AG09319 (cell line): ENCODE measurements at regions not wholly inside any gene's neighbourhood (a gene's known extent, or its start where the extent isn't known, plus 50 kb on each side); places are given as distances from the start of the nearest gene placed in this dataset.

Experiments
- DNase-seq: peaks from one replicate; pipeline ENCODE4 v3.0.0-alpha.2; 2010; ENCODE audit warnings: low read depth; ENCODE audit errors: extremely low read depth
- TF ChIP-seq, protein P1 (sequence below): IDR thresholded peaks from 2 replicates; pipeline ENCODE4 v1.5.1; 2011; ENCODE audit warnings: low read depth, mild to moderate bottlenecking, inconsistent platforms, low read length, moderate library complexity

DNA sequence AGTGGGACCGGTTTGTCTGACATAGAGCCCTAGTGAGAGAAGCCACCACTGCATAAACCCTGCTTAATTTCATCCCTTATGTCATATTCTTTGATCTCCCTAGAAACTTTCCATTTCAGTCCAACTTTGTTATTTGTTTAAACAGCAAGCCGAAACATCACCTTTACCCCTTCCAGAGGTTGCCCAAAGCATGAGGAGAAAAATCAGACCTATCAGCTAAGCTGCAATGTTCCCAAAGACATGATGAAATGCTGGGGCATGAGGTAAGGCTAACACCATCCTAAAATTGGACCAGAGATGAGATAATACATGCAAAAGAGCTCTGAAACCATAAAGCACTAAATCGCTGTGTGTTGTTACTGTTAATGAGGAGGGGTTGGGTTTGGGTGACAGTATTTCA lies 447.9 kb upstream of the ACVR2A start:
- DNase-seq, result no peak
- TF ChIP-seq, protein P1, sequence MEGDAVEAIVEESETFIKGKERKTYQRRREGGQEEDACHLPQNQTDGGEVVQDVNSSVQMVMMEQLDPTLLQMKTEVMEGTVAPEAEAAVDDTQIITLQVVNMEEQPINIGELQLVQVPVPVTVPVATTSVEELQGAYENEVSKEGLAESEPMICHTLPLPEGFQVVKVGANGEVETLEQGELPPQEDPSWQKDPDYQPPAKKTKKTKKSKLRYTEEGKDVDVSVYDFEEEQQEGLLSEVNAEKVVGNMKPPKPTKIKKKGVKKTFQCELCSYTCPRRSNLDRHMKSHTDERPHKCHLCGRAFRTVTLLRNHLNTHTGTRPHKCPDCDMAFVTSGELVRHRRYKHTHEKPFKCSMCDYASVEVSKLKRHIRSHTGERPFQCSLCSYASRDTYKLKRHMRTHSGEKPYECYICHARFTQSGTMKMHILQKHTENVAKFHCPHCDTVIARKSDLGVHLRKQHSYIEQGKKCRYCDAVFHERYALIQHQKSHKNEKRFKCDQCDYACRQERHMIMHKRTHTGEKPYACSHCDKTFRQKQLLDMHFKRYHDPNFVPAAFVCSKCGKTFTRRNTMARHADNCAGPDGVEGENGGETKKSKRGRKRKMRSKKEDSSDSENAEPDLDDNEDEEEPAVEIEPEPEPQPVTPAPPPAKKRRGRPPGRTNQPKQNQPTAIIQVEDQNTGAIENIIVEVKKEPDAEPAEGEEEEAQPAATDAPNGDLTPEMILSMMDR, result no peak

DNA sequence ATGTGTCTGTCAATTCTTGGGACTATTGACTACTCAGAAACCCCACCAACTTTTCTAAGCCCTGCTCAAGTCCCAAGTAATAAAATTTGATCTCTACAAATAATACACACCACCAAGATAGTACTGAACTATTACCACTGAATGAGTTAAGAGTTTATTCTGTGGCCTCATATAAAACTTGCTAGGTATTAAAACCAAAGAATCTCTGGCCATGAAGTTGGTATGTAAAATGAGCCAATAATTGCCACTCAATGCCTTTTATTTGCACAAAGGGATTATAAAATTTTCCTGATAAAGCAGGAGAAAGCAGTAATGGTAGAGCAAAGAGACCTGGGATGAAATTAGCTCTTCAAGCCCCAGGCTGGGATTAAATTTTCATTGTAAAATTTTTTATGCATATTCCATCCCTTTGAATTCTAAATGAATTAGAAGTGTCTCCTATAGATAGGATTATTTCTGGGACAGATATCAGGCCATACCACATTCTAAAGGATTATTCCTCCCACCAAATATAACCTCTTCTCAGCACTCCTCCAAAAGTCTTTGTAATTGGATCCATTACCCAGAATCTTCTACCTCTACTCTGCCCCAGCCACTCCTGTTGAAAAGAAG lies 450.5 kb upstream of the ACVR2A start:
- TF ChIP-seq, protein P1, result no peak
- DNase-seq, result no peak

DNA sequence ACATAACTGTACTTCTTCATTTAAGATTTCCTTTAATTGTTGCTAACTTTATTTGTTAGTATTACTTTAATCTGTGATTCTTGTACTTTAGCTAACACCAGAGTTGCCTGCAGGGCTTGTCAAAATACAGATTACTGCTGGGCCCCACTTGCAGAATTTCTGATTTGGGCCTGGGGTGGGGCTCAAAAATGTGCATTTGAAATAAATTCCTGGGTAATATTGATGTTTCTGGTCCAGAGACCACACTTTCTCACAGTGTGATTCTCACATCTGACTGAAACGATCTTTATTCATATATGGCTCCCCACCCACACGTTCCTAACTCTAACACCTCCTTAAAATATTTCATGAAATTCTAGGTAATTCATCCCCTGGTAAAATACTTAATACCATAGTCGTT lies 452.6 kb upstream of the ACVR2A start:
- TF ChIP-seq, protein P1, result no peak
- DNase-seq, result no peak

DNA sequence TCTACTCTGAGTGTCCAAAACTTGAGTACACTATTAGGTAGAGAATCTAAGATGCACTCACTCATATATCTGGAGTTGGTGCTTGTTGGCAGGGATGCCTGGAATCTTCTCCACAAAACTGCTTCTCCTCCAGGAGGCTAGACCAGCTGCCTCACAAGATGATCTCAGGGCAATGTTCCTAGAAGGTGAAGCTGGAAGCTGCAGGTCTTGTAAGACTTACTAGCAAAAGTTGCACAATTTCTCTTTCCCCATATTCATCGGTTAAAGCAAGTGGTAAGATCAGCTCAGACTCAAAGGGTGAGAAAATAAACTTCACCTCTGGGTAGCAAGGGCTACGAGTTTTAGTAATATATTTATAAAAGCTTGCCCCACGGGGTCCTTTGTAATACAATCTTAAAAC lies 454.4 kb upstream of the ACVR2A start:
- TF ChIP-seq, protein P1, result no peak
- no peak for DNase-seq

DNA sequence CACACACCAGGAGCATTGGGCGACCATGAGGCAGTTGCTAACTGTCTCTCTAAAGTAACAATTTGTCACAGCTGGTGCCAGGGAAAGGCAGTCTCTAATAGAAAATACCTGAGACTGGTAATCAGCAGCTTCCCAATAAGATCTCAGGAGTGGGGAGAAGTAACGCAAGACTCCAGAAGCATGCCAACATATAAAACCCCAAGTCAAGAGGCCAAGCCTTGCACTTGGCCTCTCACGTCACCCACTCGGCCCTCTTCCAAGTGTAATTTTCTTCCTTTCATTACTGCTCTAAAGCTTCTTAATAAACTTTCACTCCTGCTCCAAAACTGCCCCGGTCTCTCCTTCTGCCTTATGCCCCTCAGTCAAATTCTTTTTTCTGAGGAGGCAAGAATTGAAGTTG lies 455.6 kb upstream of the ACVR2A start:
- DNase-seq, result no peak
- TF ChIP-seq, protein P1, result no peak

DNA sequence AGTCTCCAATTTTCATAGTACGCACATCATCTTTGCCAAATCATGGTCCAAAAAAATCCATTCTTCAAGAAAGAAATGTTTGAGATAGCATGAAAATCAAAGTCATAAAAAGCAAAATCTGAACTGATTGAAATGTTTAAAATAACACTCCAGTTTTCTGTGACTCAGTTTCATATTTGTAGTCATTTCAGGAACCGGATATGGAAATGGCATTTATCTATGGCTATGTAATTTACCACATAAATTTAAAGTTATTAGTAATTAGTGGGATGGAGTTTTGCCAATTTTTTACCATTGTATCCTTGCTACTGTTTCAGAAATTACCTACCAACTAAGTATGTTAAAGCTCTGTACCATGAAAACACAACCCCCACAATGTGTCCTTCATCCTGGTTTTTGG lies 456.6 kb upstream of the ACVR2A start:
- TF ChIP-seq, protein P1, result no peak
- DNase-seq, result no peak

DNA sequence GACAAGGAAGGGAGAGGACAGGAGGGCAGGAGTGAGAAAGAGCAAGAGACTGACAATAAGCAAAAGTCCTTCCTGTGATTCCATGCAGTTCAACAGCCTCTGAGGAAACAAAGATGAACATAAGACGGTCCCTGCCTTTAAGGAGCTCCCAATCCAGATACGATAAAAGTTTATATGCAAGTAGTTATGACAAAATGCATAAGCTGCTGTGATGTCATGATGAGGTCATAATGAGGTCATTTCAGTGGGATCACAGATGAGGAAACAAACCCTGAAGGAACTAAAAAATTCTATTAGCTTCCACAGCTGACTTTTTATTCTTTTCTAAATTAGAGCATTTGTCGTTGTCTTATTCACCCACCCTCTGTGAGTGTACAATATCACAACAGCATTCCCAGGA lies 458.5 kb upstream of the ACVR2A start:
- TF ChIP-seq, protein P1, result no peak
- DNase-seq, result no peak
